GM19324 (cell line): ENCODE measurements at regions not wholly inside any gene's neighbourhood (a gene's known extent, or its start where the extent isn't known, plus 50 kb on each side); places are given as distances from the start of the nearest gene placed in this dataset.
A peak's percentile ranks its signal among the peaks of the same experiment; 100 is the strongest.

Experiments
- ATAC-seq: cut with Tn5 transposase; IDR thresholded peaks from one replicate; pipeline ENCODE4 v1.9.1; 2021; ENCODE audit warnings: mild to moderate bottlenecking, moderate library complexity; ENCODE audit not compliant: unreplicated experiment, low FRiP score

GRCh38 chr1:83741348-83741747 lies 257.6 kb downstream of the TTLL7 start:
- ATAC-seq = no peak

DNA sequence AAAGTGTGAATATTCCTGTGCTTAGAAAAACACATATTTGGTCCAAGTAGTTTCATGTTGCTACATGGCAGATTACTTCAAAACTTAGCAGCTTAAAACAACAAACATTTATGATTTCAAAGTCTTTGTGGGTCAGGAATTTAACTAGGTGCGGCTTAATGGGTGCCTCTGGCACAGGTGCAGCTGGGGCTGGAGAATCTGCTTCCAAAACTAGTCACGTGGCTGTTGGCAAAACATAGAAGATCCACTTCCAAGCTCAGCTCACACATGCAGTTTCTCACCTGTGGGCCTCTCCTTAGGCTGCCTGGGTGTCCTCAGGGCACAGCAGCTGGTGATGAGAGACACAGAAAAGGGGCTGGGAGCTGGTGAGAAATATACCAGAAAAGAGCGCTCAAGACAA lies 263.4 kb downstream of the TTLL7 start:
- ATAC-seq = no peak

- no peak for ATAC-seq
These were observed 264.5 kb downstream of the TTLL7 start for GRCh38 chr1:83734420-83734819.

DNA sequence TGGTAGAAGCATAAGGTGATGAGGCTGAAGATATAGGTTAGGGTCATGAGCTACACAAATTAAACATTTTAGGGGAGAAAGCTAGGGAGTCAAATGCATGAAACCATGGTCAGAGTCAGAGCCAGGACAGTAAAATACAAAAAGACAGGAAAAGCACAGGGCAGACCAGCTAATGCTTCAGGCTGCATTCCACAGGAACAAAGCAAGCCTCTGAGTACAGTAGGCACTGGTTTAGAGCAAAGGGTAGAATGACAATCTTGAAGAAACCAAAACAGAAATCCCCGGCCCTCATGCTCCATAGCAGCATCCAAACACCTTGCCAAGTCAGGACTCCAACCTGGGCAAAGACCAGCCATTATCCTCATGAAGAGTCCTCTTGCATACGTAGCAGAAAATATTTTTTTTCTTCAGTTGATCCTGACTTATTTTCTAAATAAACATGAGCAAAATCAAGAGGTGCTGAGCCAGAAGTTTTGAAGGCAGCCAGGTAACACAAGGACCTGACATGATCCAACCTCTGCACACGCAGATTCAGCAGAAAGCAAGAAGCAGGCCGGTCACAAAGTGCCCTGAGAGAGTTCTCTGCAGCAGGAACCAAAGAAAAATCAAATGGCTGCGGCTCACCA lies 273.1 kb downstream of the TTLL7 start:
- ATAC-seq = no peak

DNA sequence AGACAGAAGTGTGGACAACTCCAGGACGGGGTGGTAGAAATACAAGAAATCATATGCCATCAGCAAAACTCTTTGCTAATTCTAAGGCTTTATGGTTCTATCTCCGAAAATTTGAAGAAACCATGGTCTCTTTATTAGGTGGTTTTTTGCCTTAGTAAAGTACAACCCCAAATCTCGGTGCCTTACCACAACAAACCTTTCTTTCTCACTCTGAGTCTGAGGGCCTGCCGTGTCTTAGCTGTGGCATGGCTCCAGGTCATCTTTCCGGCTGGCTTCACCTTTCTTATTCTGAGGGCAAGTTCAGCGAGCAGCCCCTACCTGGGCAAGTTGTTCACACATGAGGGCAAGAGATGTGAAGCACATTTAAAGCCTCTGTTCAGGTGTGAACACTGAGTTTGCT lies 280.6 kb downstream of the TTLL7 start:
- ATAC-seq = no peak

DNA sequence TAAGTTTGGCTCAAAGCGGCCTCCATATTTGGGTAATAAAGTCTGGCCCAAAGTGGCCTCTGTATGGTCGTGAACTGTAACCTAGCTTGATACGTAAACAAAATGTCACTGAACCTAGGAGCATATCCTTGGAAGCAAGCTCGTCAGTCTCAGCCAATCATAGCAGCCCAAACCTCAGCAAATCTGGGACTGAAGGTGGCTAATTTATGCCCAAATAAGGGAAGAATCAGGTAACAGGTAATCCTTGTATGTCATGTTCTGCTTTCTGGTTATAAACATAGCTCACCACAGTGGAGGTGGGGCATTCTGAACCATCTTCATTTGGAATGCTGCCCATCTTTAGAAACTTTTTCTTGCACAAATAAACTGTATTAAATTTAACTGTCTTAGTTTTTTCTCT lies 281.1 kb downstream of the TTLL7 start:
- ATAC-seq = no peak

DNA sequence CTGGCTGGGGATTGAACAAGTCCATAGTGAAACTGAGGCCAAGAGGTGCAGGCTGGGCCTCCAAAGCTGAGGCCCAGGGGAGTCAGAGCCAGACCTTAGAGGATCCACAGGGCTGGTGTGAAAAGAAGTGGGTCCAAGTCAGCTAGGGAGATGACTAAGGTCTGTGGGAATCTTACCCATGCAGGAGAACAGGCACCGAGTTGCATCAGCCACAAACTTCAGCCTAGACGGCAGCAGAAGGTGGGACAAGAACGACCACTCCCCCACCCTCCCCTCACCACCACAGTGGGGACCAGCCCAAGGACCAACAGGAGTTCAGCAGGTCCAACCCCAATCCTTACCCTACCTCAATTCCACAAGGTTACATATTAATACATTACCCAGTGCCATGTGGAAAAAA lies 282.3 kb downstream of the TTLL7 start:
- ATAC-seq = no peak

GRCh38 chr1:83715550-83715949 lies 283.4 kb downstream of the TTLL7 start:
- no peak for ATAC-seq

DNA sequence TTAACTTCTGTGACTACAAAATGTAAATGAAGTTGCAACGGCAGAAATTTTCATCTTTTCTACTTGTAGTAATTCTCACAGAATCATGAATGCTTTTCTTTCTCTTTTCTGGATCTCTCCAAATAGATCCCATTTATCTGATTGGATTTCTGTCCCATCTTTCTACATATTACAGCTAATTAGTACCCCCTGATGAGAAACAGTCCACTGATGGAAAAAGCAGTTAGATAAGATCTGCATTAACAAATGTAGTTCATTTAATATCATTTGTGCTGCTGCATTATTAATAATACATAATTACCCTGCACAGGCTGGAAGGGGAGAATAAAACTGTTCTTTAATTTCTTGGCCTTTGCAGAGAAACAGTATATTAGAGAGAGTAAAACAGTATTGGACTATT lies 289.3 kb downstream of the TTLL7 start:
- ATAC-seq = no peak

DNA sequence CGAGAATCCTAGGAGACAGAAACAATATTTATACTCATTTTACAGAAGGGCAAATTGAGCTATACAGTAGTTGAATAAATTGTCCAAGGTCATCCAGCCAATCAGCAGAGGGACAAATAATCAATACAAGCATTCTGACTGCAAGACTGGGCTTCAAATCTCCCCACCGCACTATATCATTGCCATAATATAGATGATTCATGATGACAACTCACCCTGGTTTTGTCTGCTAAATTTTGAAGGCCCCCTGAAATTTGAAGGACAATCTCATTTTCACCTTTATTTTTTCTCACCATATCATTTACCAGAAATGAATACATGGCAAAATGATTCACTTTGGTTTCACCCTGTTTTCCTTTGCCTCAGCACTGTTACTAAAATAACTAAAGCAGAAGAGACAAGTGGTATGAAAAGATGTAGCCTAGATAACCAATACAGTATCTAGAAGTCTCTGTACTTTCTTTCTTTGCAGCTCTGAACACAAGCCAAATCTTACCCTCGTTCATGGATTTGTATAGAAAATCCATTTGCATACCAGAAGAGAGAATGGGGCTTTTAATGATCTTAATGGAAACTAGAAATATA lies 292.5 kb downstream of the TTLL7 start:
- ATAC-seq = no peak

GRCh38 chr1:83705091-83705490 lies 293.8 kb downstream of the TTLL7 start:
- no peak for ATAC-seq

- ATAC-seq = no peak
These were observed 294.6 kb downstream of the TTLL7 start for GRCh38 chr1:83704350-83704749.

GRCh38 chr1:83702356-83702755 lies 296.6 kb downstream of the TTLL7 start:
- ATAC-seq = no peak

DNA sequence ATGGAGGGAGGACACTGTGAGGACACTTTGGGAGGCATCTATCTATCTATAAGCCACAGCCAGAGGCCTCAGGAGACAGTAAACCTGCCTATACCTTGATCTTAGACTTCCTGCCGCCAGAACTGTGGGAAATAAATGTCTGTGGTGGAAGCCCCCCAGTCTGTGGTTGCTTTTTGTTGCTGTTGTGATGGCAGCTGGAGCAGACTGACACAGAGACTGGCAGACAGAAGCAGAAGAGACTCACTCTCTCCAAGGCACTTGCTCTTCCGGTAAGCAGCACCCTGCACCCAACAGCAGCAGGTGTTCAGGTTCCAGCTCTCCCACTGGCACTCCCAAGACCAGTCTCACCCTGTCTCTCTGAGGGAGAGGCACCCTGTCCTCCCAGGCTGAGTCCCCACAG lies 297.6 kb downstream of the TTLL7 start:
- ATAC-seq = no peak

DNA sequence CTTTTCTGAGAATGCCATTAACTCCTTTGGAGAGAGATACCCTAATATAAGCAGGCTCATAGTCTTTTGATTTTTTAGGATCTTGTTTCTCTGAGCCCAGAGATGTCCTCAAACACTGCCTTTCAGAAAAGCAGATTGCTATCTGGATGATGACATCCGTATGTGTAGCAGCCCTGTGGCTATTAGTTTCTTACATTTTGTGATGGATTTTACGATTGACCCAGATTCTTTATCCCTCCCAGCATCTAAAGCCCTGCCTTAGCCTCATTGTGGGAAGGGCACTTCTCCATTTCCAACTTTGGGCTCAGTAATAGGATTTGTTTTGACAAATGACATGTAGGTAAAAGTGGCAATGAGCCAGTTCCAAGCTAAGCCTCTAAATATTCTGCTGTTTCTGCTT lies 300.3 kb downstream of the TTLL7 start:
- ATAC-seq = no peak

GRCh38 chr1:83697961-83698360 lies 301.0 kb downstream of the TTLL7 start:
- no peak for ATAC-seq

GRCh38 chr1:83697220-83697619 lies 301.7 kb downstream of the TTLL7 start:
- ATAC-seq = no peak

GRCh38 chr1:83694449-83694848 lies 304.5 kb downstream of the TTLL7 start:
- no peak for ATAC-seq

DNA sequence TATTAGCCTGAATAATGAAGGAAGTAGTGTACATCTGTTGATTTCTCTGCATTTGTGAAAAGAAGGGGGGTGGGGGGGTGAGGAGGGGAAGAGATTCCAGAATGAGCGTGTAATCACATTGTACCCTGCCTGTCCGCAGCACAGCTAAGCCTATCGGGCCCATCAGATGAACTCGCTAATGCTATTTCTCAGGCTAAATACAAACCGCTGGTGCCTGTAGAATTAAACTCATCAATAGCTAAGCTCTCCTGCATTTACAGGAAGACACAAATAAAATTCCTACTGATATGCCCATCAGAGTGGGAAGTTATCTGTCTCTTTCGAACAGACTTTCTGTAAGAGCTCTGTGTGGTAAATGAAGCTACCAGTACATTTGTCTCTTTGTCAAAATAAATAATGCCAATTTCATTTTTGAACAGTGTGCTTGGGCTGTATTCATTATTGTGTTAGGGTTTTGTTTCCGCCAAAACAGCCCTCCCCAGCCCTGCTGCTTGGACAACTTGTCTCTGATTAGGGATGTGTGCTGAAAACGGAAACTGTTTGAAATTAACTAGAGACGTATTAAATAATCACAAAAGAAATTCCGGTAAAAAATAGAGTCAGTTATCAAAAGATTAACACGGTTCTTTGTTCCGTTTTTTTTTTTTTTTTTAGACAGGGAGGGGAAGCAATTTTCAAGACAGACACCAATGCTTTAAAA lies 305.4 kb downstream of the TTLL7 start:
- ATAC-seq = no peak

GRCh38 chr1:83692524-83693381 lies 306.2 kb downstream of the TTLL7 start:
- ATAC-seq = peak; percentile 64

DNA sequence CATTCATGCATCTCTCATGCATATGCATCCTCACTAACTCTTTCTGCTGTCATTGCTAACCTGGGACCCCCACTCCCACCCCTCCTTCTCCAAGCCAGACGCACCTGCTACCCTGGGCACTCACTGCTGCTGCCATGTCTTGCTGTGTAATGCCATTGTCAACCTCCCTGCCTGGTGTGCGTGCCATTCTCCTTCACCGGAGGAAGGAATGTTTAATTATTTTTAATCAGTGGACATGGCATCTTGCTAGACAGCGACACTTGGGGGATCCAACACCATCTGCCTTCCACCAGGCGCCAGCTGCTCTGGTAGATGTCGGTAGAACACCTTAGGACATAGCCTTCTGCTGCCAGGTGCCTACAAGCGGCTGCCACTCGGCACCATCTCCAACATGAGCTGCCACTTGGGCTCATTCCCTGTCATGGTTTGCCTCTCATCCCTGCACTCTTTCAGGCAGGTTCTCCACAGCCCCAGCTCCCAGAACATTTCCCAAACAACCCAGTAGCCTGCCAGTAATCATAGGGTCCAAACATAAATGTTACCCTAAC lies 306.9 kb downstream of the TTLL7 start:
- no peak for ATAC-seq
